ENCODE measurements at regions not wholly inside any gene's neighbourhood (a gene's known extent, or its start where the extent isn't known, plus 50 kb on each side); places are given as distances from the start of the nearest gene placed in this dataset.

DNA sequence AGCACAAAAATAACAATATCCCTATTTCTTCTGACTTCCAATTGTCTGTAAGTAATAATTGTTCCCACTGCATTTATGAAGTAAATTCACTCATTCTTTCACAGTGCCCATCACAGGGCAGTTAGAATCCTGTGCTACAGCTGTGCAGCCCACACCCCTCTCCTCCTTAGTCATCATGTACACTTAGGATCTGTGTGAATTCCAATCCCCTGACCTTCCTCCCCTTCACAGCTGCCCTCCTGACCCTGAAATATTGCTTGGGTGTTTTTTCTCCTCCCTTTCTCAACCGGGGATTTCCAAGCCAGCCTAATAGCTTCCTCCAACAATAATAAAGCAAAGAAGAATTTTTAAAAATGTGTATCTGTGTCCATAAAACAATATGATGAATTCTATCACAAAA lies 91.5 kb upstream of the BEND6 start:
- DNase-seq = no peak

DNA sequence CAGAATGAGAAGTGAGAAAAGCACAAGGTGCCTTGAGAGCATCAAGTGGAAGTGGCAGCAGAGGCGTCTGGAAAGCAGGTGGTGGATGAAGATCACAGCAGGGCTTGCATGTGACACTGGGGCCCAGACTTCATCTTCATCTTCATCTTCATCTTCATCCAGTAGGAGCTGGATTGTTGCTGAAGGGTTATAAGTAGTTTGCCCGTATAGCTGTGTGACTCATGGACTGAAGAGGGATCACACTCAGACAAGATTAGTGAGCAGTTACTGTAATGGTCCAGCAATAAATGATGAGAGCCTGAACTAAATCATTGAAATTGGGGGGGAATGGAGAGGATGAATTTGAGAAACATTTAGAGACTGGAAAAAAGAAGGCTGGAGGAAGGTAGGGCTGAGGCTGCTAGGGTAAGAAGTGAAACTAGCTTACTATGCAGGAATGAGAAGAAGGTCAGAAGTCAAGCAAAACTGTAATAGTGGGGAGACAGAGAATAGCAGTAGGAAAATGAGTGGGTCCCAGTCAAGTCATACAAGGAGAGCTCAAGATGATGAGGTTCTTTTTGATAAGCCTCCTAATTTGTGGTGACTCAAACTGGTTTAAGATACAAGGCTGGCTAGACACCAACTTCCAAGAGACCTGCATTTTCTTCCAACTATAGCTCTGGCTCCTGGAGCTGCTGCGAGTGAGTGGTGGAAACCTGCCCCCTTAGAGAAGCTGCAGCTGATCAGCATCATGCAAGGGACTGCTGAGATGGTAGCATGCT lies 92.3 kb upstream of the BEND6 start:
- no peak for DNase-seq

DNA sequence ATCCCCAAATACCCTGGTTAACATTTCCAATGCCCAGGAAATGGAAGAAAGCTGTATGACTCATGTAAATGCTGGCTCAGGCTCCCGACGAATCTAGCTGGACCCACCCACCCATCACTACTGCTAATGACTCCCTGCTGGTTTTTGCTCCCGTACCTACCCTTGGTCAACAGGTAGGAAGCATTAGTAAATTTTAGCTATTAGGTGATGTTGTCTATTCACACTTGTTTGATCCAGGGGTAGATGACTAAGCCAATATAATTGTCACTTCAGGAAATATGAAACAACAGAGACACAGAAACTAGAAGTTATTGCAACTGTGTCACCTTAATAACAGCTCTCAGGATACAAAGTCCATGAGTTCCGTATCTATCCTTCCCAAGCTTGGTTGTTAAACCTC lies 94.4 kb upstream of the BEND6 start:
- DNase-seq = no peak

DNA sequence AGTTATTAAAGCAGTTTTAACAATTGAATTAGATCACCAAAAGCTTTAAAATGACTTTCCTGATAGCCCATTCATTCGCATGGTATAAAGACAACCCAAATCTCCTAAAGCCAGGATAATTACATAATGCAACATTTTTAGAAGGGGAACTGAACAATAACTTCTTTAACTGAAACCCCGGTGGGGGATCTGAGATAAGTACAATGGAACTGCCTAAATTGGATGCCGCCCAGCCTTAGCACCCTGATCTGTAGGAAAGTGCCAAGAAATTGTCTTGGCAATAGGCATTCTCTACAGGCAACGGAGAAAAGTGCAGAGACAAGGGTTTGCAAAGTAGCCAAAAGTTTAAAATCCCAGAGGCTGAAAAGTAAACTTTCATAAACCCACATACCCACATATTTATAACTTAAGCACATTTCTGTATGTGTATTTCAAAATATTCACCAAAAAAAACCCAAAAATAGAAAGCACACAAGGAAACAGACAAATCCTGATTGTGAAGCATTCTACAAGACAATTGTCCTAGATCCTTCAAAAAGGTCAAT lies 98.8 kb upstream of the BEND6 start:
- DNase-seq = no peak

DNA sequence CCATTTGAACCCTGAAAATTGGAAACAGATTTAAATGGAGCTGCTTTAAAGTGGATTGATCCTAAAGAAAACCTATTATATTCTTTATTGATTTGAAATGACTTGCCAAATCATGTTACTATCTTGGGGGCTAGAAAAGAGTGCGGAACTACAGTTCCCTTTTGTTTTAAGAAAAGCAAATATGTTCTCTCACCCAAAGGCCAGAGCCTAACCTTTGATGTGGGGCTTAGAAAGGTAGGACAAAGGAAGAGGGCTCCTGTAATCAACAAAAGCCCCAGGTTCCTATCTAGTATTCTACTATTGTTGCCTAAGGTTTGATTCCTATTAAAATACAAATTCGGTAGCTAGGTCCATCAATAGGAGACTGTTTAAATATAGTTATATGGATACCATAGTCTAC lies 100.8 kb upstream of the BEND6 start:
- no peak for DNase-seq

DNA sequence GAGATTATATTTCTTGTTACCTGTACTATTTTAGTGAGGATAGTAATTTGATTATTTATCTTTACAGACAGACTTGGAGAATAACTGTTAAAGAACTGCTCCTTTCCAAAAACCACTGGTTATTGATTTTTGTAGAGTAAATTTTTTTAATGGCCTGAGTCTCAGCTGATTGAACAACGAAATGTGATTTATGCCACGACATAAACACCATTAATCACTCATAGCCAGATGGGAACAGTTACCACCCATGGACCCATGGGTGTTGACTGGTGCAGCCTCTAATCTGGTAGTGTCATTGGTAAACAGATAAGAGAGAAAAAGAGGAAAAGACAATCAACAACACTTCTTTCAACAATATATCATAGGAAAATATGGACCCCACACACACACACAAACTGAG lies 101.4 kb upstream of the BEND6 start:
- DNase-seq = no peak

DNA sequence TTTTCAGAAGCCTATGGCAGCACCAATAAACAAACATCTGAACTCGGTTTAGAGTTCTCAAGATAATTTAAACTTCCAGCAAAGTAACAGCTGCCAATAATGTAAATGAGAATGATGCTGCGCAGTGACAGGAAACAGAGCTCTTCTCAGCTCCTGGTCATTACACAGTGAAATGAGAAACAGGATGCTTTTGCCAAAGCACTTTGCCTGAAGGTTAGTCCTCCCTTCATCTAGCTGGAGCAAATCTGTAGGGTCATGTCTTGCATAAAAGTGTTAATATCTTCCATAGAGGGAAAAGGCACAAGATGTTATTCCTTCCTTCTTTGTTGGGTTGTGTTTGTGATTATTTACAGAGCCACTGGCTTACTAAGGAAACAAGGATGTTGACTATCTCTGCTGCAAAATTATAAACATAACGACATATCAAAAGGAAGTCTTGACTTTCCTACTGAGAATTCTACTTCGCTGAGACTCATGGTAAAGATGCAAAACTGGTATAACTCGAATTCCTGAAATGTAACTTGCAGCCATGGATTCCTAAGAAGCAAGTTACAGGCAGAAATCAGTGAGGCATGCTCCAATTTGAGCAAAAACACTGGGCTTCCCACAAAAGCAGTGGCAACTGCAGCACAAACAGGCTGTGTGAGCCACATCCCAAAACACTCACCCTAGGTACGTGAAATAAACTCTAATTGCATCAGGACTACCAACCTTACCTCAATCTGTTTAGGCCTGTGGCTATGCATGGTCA lies 102.5 kb upstream of the BEND6 start:
- DNase-seq = no peak

DNA sequence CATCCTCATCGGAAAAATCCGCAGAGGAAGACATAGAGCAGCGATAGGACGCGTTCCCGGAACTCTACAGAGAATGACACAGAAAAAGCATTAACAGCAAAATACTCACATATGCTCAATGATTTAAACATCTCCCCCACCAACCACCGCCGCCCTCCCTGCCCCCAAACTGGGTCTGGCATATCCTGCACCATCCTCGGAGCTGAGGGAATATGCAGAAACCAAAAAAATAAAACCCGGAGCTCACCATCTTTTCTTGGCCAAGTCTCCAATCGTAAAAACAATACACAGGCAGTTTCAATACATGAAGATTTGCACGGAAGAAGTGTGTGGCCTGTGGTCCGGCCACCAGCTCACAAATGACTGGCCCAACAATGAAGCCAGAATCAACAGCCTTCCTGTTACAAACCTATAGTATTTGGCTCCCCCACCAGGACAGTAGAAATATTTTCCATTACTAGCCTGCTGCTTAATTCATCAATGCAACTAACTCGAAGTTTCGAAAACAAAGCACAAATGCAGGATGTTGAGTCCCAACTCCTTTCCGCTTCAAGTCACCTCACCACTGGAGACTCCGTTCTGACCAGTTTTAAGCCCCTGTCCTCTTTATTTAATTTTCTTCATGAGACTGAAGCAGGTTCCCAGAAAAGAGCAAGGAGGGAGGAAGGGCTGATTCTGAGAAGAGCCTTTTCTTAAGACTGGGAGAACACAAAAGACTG lies 103.2 kb upstream of the BEND6 start:
- peak; percentile 58 for DNase-seq

DNA sequence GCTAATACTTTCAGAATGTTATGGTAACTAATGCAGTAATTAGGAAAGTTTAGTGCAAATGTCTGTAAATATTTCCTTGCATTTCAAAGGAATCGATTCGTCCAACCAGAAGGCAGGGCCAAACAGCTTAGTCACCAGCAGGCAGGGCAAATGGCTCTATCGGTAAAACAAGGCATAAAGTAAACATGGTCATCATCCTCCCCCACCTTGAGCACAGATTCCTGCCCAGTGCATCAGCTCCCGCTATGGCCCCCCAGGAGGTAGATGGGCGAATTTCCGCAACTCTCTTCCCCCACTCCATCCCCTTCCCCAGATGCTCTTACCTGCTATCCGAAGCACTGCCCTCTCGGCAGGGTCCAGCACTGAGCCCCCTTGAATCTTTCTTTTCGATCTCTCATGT lies 103.8 kb upstream of the BEND6 start:
- DNase-seq = no peak

DNA sequence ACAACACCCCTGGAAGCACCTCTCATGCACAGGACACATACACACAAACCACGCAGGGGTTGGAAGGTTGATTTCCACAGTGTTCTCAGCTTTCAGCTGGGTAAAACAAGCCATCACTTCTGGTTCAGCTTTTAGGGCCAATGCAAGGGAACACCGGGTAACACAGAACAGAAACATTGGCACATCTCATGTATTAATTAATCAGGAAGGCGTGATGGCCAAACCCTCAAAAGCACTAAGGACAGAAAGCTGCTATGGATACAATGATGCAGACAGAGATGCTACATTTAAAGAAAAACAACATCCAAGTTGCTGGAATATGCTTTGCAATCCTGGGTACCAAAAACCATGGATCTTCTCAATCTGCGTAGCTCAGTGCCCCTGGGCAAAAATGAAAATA lies 104.3 kb upstream of the BEND6 start:
- DNase-seq = no peak

DNA sequence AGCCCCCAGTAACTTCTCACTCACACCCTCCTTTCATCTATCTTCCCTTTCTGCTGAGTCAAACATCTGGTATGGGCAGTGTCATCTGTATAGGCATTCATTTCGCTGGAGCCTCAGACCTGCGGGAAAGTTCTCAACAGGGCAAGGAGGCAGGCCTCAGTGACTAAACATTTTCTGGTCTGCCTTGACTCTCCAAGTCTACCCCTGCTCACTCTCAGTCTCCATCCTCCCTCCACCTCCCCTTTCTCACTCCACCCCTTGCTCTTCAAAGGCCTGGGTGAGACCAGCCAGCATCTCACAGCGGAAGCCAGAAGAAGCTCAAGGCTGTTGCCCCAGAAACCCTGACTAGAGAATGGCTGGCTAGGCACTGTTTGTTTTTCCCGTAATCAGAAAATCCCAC lies 105.0 kb upstream of the BEND6 start:
- DNase-seq = no peak

DNA sequence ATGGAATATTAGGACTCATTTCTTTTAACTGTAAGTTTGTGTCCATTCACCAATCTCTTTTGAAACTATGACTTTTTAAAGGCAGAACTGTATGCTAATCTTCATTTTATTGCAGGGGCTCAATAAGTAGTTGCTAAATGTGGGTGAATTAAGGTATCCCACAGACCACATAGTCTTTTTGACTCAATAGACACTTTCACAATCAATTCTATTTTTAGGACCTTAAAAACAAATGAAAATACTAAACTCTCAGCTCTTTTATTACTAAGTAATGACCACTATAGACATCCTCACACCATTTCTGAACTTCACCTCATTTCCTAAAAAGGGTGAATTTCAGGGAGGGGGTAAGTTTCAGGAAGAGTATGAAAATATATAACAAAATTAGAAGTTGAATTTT lies 106.8 kb upstream of the BEND6 start:
- DNase-seq = no peak

DNA sequence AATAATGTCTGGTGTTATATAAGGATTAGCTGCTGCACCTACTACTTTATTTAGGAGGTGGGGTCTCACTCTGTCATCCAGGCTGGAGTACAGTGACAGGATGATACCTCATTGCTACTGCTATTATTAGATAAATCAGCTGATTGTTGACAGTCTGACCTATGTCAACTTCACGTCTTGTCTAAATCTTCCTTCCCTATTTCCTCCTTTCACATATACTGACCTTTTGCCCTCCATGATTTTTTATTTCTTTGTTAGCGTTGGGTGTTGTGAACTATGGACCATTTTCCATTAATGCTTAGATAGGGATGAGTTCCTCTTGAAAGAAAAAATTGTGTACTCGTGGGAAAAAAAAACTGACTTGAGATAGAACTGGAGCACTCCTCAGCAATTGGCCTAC lies 109.9 kb upstream of the BEND6 start:
- DNase-seq = no peak

DNA sequence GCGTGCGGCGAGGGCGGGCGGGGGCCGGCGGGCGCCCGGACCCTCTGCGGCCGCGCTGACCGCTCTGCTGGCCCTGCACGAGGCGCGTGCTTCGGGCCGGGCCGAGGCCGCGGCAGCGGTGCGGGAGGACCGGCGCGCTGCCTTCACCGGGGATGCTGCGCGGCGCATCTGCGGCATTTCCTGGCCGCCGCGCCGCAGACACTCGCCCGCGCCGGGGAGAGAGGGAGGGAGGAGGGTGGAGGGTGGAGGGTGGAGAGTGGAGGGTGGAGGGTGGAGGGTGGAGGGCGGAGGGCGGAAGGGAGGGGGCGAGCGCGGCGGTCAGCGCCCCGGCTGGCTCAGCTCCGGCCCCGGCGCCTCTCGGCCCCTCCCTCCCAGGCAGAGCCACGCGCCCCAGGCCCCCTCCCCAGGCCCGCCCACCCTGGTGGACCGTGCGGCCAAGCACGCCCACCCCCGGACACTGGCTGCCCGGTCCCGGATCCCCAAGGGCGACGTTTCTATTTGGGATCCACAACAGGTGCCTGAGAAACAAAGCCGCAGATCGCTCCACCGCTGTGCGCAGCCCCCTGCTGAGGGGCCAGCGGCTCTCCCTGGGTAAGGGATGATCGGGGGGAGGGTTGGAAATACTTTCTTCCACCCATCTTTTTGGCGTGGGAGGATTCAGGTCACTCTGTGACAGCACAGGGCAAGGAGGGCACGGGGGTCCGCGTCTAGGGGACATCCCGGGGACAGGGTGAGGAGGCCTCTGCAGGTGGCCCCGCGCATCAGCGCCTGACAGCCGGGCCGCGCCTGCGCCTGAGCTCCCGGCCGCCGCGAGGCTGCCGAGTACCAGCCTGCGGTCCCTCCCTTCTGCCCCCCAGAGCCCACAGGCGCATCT lies 111.2 kb upstream of the BEND6 start:
- peak; percentile 83 for DNase-seq

DNA sequence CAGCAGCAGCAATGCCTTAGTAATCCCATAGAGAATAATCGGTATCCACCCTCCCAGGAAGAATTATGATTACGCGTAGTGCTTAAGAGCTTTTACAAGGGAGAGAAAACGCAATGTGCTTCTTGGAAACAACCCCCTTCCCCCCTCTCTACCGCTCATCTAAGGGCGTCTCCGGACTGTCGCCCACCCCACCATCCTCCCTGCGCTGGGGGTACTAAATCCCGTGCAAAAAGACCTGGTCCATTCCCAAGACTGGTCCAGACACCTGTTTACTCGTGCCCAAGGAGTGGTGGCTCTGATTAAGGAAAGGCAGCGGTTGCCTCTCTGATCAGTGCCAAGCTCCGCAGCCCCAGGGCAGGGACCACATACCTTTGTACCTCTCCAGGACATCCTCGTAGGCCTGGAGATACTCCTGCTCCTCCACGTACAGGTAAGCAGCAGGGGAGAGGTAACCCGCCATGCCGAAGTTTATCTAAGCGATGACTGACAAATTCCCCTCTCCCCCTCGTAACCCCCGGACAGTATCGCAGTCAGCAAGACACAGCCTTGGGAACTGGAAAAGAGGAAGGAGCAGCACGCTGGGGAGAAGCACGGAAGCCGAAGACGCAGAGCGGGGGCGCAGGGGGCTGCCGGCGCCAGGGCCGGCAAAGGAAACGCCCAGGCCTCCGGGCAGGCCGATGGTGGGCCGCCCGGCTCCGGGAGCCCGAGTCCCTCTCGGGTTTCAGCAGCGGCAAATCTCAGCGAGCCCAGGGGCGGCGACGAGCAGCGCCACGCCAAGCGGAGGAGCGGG lies 112.0 kb upstream of the BEND6 start:
- peak; percentile 37 for DNase-seq

DNA sequence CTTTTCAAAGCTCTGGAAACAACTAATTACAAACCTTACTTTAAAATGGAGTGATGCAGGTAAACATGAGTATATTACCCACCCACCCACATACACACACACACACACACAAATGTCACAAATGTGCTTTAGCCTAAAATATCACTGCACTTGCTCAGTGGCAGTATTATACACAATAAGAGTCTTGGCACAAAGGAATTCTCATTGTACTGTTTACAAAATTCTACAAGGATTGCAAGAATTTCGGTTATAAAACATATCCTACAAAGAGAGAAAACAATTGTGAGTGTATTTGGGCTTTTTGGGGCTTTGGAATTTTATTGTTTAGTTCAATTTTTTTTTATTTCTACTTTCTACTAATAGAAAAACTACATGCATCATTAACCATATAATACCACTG lies 113.2 kb upstream of the BEND6 start:
- no peak for DNase-seq

DNA sequence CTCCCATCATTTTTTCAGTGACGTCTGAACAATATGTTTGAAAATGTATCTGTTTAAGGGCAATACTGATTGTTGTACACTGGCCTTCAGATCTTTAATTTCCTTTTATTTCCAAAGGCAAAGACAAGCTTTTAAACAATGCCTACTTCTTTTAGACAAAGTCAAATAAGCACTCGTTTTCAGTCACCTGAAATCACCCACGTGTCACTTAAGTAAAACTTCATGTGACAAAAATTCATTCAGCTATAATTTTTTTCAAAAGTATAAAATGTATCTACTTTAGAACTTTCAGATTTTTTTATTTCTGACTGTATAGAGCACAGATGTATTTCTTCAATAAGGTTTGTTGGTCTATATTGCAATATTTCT lies 113.5 kb upstream of the BEND6 start:
- no peak for DNase-seq

DNA sequence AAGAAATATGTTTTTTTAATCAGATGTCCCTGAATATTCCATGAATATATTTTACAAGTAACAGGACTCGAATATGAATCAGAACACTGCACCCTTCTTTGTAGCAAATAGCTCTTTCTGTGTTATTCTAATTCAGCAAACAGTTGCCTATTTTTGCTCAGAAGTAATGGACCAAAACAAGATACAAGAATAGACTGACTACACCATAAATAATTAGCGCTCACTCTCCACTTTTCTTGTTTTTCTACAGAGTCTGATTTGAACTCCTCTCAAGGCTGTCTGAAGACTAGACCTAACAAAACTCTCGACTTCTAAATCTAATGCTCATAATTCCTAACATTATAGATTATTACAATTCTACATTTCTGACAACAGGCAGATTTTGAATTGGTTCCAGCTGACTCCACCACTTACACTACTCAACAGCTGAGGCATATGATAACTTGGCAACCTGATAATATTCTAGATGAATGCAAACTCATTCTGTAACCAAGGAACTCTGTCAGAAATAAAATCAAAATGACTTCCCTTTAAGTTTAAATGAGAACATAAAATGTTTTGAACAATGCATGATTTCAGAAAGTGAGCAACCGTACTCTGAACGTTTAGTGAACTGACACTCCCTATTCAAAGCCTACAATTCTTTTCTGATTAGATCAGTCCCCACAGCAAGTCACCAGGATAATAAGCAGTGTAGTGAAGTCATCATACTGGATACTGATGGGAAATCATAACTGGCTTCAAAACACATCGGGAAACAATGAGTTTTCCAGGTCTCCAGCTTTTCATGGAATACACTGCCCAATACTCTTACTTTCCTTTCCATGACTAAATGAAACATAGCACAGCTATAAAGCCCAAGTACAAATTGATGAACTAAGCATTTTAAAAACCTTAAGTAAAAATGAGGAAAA lies 114.2 kb upstream of the BEND6 start:
- DNase-seq = peak; percentile 59

DNA sequence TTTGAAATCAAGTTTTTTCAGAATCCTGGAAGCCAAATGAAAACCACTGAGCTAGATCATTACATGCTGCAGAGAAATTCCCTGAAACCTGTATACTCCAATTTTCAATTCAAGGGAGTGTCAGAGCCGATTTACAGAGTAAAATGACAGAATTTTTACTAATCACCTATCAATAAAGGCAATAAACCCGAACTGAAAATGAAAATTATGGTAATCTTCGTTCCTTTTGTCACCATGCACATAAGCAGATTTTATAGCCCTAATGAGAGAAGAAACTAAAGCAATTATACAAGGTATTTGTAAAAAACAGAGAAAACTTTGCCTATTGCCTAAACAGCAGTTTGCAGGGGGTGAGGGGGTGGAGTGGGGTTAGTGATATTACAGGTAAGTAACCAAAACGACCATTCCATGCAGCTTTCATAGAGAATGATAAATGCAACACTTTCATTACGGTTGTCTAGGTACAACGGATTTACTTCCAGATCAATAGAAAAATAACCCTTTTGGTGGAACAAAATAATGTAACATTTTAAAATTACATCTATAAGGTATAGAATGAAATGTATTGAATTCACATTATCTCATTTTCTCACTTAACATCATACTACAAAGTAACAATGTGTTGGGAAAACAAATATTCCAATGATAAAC lies 115.2 kb upstream of the BEND6 start:
- DNase-seq = no peak

DNA sequence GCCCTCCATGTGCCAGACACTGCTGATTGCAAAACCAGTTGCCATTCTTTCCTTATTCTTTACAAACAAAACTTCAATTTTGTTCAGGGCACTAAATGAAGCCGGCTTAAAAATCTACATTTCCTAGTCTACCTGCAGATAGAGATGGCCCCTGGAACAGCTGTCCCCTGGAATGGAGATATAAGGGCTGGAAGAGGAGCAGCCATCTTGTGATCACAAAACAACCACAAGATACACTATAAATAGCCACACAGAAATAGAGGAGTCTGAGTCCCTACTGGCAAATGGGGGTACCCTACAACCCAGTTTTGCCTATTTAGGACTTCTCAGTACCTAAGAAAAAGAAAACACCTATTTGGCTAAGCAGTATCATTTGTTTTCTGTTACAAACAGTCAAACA lies 115.9 kb upstream of the BEND6 start:
- no peak for DNase-seq
